K562 (cell line): ENCODE measurements at regions not wholly inside any gene's neighbourhood (a gene's known extent, or its start where the extent isn't known, plus 50 kb on each side); places are given as distances from the start of the nearest gene placed in this dataset.

Experiments used
- BRD4 ChIP-seq: fragments of 200-600 bp; sonication (generic); IDR thresholded peaks from 2 replicates; pipeline ENCODE4 v1.6.1; 2017; ENCODE audit warnings: inconsistent platforms
- CTCF ChIP-seq, 3 experiments: IDR thresholded peaks in 2 of 3; conservative IDR thresholded peaks in 1 of 3; 2 replicates each; pipeline ENCODE4 v1.5.1; 2011 to 2012; ENCODE audit warnings: low read length in 3 of 3, mild to moderate bottlenecking in 3 of 3, control low read depth in 2 of 3, improper control_type of control experiment in 1 of 3, inconsistent platforms in 1 of 3, low read depth in 1 of 3, mixed read lengths in 1 of 3, moderate library complexity in 1 of 3; ENCODE audit not compliant: insufficient read depth in 2 of 3
- E2F1 ChIP-seq: sonication (generic); formaldehyde crosslinking; IDR thresholded peaks from 2 replicates; pipeline ENCODE4 v1.8.1; 2023; ENCODE audit warnings: mild to moderate bottlenecking, missing genetic modification reagents, moderate library complexity
- EZH2 ChIP-seq: IDR thresholded peaks from 2 replicates; pipeline ENCODE4 v1.6.1; 2012; ENCODE audit warnings: low read depth, mild to moderate bottlenecking, inconsistent platforms, low read length, borderline replicate concordance
- FOXA3 ChIP-seq, 2 experiments: fragments of 450-650 bp in 1 of 2; sonication (generic) in 1 of 2; formaldehyde crosslinking; IDR thresholded peaks in 1 of 2; conservative IDR thresholded peaks in 1 of 2; 2 replicates each; pipeline versions ENCODE4 v1.4.0 to v1.8.0; 2020 to 2022; ENCODE audit warnings: mild to moderate bottlenecking in 2 of 2, missing genetic modification reagents in 1 of 2
- HDGF ChIP-seq: fragments of 450-650 bp; IDR thresholded peaks from 2 replicates; pipeline ENCODE4 v1.6.1; 2016
- HNRNPH1 ChIP-seq: fragments of 200-400 bp; formaldehyde crosslinking; optimal IDR thresholded peaks from 2 replicates; pipeline ENCODE3; 2017; ENCODE audit warnings: low read depth, mild to moderate bottlenecking, low read length, moderate library complexity
- NFIX ChIP-seq: fragments of 250-450 bp; sonication (Bioruptor Pico); IDR thresholded peaks from 2 replicates; pipeline ENCODE4 v1.4.0; 2020; ENCODE audit warnings: low read depth, mild to moderate bottlenecking, moderate library complexity
- RAD21 ChIP-seq, 2 experiments: fragments of 250-450 bp in 1 of 2; fragments of 450-650 bp in 1 of 2; sonication (Bioruptor Pico) in 1 of 2; formaldehyde crosslinking in 1 of 2; IDR thresholded peaks in 1 of 2; conservative IDR thresholded peaks in 1 of 2; 2 replicates each; pipeline versions ENCODE4 v1.4.0 to v1.8.0; 2020 to 2022; ENCODE audit warnings: mild to moderate bottlenecking in 2 of 2, moderate library complexity in 1 of 2
- REST ChIP-seq, 2 experiments: fragments of 450-650 bp; formaldehyde crosslinking in 1 of 2; IDR thresholded peaks; 2 replicates each; pipeline versions ENCODE4 v1.4.0 to v1.6.1; 2014 to 2020; ENCODE audit warnings: mild to moderate bottlenecking in 2 of 2, borderline replicate concordance in 1 of 2, low read depth in 1 of 2
- SMAD3 ChIP-seq: fragments of 450-650 bp; formaldehyde crosslinking; conservative IDR thresholded peaks from 2 replicates; pipeline ENCODE4 v1.4.0; 2020; ENCODE audit warnings: mild to moderate bottlenecking
- SMARCB1 ChIP-seq: IDR thresholded peaks from 2 replicates; pipeline ENCODE4 v1.6.1; 2011; ENCODE audit warnings: improper control_type of control experiment, low read depth; ENCODE audit not compliant: insufficient read length
- SMC3 ChIP-seq: conservative IDR thresholded peaks from 2 replicates; pipeline ENCODE4 v1.6.1; 2011; ENCODE audit warnings: low read depth, low read length, improper control_type of control experiment; ENCODE audit not compliant: insufficient read depth
- XRCC5 ChIP-seq: fragments of 200-400 bp; formaldehyde crosslinking; IDR thresholded peaks from 2 replicates; pipeline ENCODE4 v1.6.1; 2017; ENCODE audit warnings: low read depth, mild to moderate bottlenecking, low read length

- TF ChIP-seq REST (IDR thresholded peaks at IDR 0.05; ENCODE audit: borderline replicate concordance) (peak; percentile 55; the same call in 1 of the 2 replicates), REST (CRISPR knock-in tag; IDR thresholded peaks at IDR 0.05; ENCODE audit: low read depth) (no peak), CTCF (IDR thresholded peaks at IDR 0.05 in 2 of 3, conservative IDR thresholded peaks at IDR 0.05 in 1 of 3; ENCODE audit: insufficient read depth in 2 of 3, low read depth in 1 of 3, low read length in 3 of 3) (peak; percentile 73 to 83 (median 74)), EZH2 (no peak), SMAD3 (no peak), RAD21 (CRISPR knock-in tag; conservative IDR thresholded peaks at IDR 0.05 in 1 of 2, IDR thresholded peaks at IDR 0.05 in 1 of 2) (peak; percentile 44 to 74), SMARCB1 (no peak), E2F1 (no peak), SMC3 (peak; percentile 64), HDGF (no peak), XRCC5 (0 out of 2 replicates have a peak, but pooled peaks have one; percentile 42), NFIX (CRISPR knock-in tag) (no peak), BRD4 (no peak), FOXA3 (CRISPR knock-in tag; conservative IDR thresholded peaks at IDR 0.05 in 1 of 2, IDR thresholded peaks at IDR 0.05 in 1 of 2) (no peak), HNRNPH1 (no peak)
Measured at GRCh38 chr2:30026091-30027055, 105.0 kb upstream of the ALK start (continued).
